ENCODE measurements at regions not wholly inside any gene's neighbourhood (a gene's known extent, or its start where the extent isn't known, plus 50 kb on each side); places are given as distances from the start of the nearest gene placed in this dataset.
"Not testable (repeated sequence)": the region's sequence is repeated elsewhere in the genome, so short reads cannot be mapped to it uniquely, and the experiment has no call there.

GRCh38 chr5:122209601-122210000 lies 80.3 kb downstream of the ZNF474 start:
- not testable (repeated sequence) for DNase-seq

GRCh38 chr5:122218778-122219177 lies 89.4 kb downstream of the ZNF474 start:
- DNase-seq = no peak

- DNase-seq = peak; percentile 31
These were observed 90.3 kb downstream of the ZNF474 start for GRCh38 chr5:122219436-122220166.

- no peak for DNase-seq
These were observed 91.2 kb downstream of the ZNF474 start for GRCh38 chr5:122220511-122220910.

- peak; percentile 24 for DNase-seq
These were observed 90.2 kb upstream of the SNCAIP start for GRCh38 chr5:122221857-122222256.

- no peak for DNase-seq
These were observed 89.5 kb upstream of the SNCAIP start for GRCh38 chr5:122222580-122222979.

- no peak for DNase-seq
These were observed 83.2 kb upstream of the SNCAIP start for GRCh38 chr5:122228728-122229392.

GRCh38 chr5:122229551-122229950 lies 82.5 kb upstream of the SNCAIP start:
- DNase-seq = no peak

GRCh38 chr5:122236270-122237040 lies 75.6 kb upstream of the SNCAIP start:
- no peak for DNase-seq

- no peak for DNase-seq
These were observed 74.1 kb upstream of the SNCAIP start for GRCh38 chr5:122237906-122238305.

- DNase-seq = no peak
These were observed 59.7 kb upstream of the SNCAIP start for GRCh38 chr5:122252319-122252718.

GRCh38 chr5:122253794-122254193 lies 58.2 kb upstream of the SNCAIP start:
- no peak for DNase-seq

- no peak for DNase-seq
These were observed 55.6 kb upstream of the SNCAIP start for GRCh38 chr5:122256388-122256787.

- DNase-seq = no peak
These were observed 55.0 kb upstream of the SNCAIP start for GRCh38 chr5:122257000-122257399.

GRCh38 chr5:122258241-122258640 lies 53.8 kb upstream of the SNCAIP start:
- no peak for DNase-seq

GRCh38 chr5:122258840-122259239 lies 53.2 kb upstream of the SNCAIP start:
- no peak for DNase-seq

- DNase-seq = no peak
These were observed 52.0 kb upstream of the SNCAIP start for GRCh38 chr5:122259995-122260394.

- DNase-seq = no peak
These were observed 49.9 kb upstream of the SNCAIP start for GRCh38 chr5:122262103-122262502.
